ENCODE measurements at regions not wholly inside any gene's neighbourhood (a gene's known extent, or its start where the extent isn't known, plus 50 kb on each side); places are given as distances from the start of the nearest gene placed in this dataset.

GRCh38 chr5:117299224-117299935 lies 724.8 kb upstream of the SEMA6A start:
- H3K36me3 ChIP-seq (ENCODE audit: control insufficient read depth in 2 of 2, extremely low read depth in 1 of 2, insufficient read depth in 2 of 2, low read length in 2 of 2) = no peaks in the 10 kb centered on the region
- DNase-seq (ENCODE audit: low read depth, low spot score) (no peak), FAIRE-seq (no peak)
- no peaks in the 10 kb centered on the region for H3K4me1 ChIP-seq (ENCODE audit: control insufficient read depth, extremely low read depth, insufficient read depth, low read length)
- H3K4me2 ChIP-seq (ENCODE audit: control insufficient read depth, extremely low read depth, insufficient read depth, low read depth, low read length) = no peak overlapping the region
- no peaks in the 10 kb centered on the region for H3K9me3 ChIP-seq (ENCODE audit: control insufficient read depth, low read depth, low read length)
- dilution Hi-C loops (cut with MboI; ENCODE audit: extremely low pct_ligation_motif_present, low sequenced_read_pairs) = no loop called here
- no peak overlapping the region for H3K9ac ChIP-seq (ENCODE audit: control insufficient read depth, extremely low read depth, insufficient read depth, low read length)
- no peaks in the 10 kb centered on the region for H3K79me2 ChIP-seq (ENCODE audit: control insufficient read depth, insufficient read depth, low read length)
- H3K9me1 ChIP-seq (ENCODE audit: control insufficient read depth, extremely low read depth, insufficient read depth, low read length) = no peaks in the 10 kb centered on the region
- TF ChIP-seq EZH2 (IDR thresholded peaks at IDR 0.05; ENCODE audit: low read length) = no peak
- TF ChIP-seq CTCF (optimal IDR thresholded peaks at IDR 0.05 in 1 of 3, IDR thresholded peaks at IDR 0.05 in 1 of 3, conservative IDR thresholded peaks at IDR 0.05 in 1 of 3; ENCODE audit: extremely low read depth in 1 of 3, insufficient read depth in 2 of 3, low read length in 3 of 3) = no peak
- H4K20me1 ChIP-seq (ENCODE audit: control insufficient read depth, extremely low read depth, insufficient read depth, low read length) = no peaks in the 10 kb centered on the region
- H2AFZ ChIP-seq (ENCODE audit: control insufficient read depth, low read length) = no peak overlapping the region
- no peak overlapping the region for H3K27ac ChIP-seq (ENCODE audit: control insufficient read depth, insufficient read depth, low read length)
- H3K4me3 ChIP-seq (ENCODE audit: control insufficient read depth in 2 of 3, extremely low read depth in 1 of 3, insufficient read depth in 2 of 3, low read depth in 1 of 3, low read length in 3 of 3) = no peak overlapping the region
- no peaks in the 10 kb centered on the region for H3K27me3 ChIP-seq (ENCODE audit: control insufficient read depth, extremely low read depth, insufficient read depth, low read length)

- no peaks in the 10 kb centered on the region for H3K27me3 ChIP-seq (ENCODE audit: control insufficient read depth, extremely low read depth, insufficient read depth, low read length)
- no peak overlapping the region for H3K27ac ChIP-seq (ENCODE audit: control insufficient read depth, insufficient read depth, low read length)
These were observed 722.2 kb upstream of the SEMA6A start for GRCh38 chr5:117296872-117297271.

More at GRCh38 chr5:117296872-117297271, 722.2 kb upstream of the SEMA6A start:
- Histone ChIP-seq H3K4me2 (ENCODE audit: control insufficient read depth, extremely low read depth, insufficient read depth, low read depth, low read length) (no peak overlapping the region), H3K9ac (ENCODE audit: control insufficient read depth, extremely low read depth, insufficient read depth, low read length) (no peak overlapping the region), H3K36me3 (ENCODE audit: control insufficient read depth in 2 of 2, extremely low read depth in 1 of 2, insufficient read depth in 2 of 2, low read length in 2 of 2) (no peaks in the 10 kb centered on the region), H3K9me3 (ENCODE audit: control insufficient read depth, low read depth, low read length) (no peaks in the 10 kb centered on the region), H3K9me1 (ENCODE audit: control insufficient read depth, extremely low read depth, insufficient read depth, low read length) (no peaks in the 10 kb centered on the region), H3K4me1 (ENCODE audit: control insufficient read depth, extremely low read depth, insufficient read depth, low read length) (no peaks in the 10 kb centered on the region), H3K4me3 (ENCODE audit: control insufficient read depth in 2 of 3, extremely low read depth in 1 of 3, insufficient read depth in 2 of 3, low read depth in 1 of 3, low read length in 3 of 3) (no peak overlapping the region), H2AFZ (ENCODE audit: control insufficient read depth, low read length) (no peak overlapping the region), H3K79me2 (ENCODE audit: control insufficient read depth, insufficient read depth, low read length) (no peaks in the 10 kb centered on the region), H4K20me1 (ENCODE audit: control insufficient read depth, extremely low read depth, insufficient read depth, low read length) (no peaks in the 10 kb centered on the region)
- FAIRE-seq = no peak
- DNase-seq (ENCODE audit: low read depth, low spot score) = no peak
- dilution Hi-C loops (cut with MboI; ENCODE audit: extremely low pct_ligation_motif_present, low sequenced_read_pairs) = no loop called here
- TF ChIP-seq EZH2 (IDR thresholded peaks at IDR 0.05; ENCODE audit: low read length) = no peak
- no peak for TF ChIP-seq CTCF (optimal IDR thresholded peaks at IDR 0.05 in 1 of 3, IDR thresholded peaks at IDR 0.05 in 1 of 3, conservative IDR thresholded peaks at IDR 0.05 in 1 of 3; ENCODE audit: extremely low read depth in 1 of 3, insufficient read depth in 2 of 3, low read length in 3 of 3)

All from keratinocyte (primary cell).